GM18502 (cell line): ENCODE measurements at regions not wholly inside any gene's neighbourhood (a gene's known extent, or its start where the extent isn't known, plus 50 kb on each side); places are given as distances from the start of the nearest gene placed in this dataset.
"Not testable (repeated sequence)": the region's sequence is repeated elsewhere in the genome, so short reads cannot be mapped to it uniquely, and the experiment has no call there.

ENCODE experiments used
- ATAC-seq: cut with Tn5 transposase; IDR thresholded peaks from one replicate; pipeline ENCODE4 v1.9.1; 2021; ENCODE audit warnings: mild to moderate bottlenecking; ENCODE audit not compliant: unreplicated experiment, poor library complexity

DNA sequence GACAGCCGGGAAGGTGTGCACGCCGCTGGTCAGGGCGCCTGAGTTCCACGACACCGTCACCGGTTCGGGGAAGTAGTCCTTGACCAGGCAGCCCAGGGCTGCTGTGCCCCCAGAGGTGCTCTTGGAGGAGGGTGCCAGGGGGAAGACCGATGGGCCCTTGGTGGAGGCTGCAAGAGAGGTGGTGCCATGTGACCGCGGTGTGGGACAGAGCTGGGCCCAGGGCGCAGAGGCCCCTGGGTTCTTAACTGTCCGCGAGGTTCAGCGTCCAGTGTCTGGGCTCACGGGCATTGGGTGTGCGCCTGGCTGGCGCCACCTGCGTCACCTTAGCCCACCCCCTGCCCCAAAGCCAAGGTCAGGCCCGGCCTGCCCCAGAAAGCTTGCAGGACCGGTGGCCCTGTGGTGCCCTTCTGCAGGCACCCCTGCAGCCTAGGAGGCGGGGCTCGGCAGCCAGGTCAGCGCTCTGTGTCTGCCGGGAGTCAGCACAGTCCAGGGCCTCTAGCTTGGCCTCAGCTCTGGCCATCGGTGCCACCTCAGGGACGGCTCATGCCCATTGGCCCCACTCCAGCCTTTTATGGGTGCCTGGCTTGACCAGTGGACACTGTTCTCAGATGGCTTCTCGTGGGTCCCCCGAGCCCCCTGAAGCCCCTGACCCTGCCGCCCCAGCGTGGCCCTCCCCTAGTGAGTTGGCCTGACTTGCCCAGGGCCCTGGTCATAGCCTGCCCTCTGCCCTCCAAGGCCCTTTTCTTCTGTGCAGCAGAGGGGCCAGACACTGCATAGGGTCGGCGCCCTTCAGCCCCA, 216.7 kb downstream of the TMEM121 start:
- ATAC-seq, result not testable (repeated sequence)

DNA sequence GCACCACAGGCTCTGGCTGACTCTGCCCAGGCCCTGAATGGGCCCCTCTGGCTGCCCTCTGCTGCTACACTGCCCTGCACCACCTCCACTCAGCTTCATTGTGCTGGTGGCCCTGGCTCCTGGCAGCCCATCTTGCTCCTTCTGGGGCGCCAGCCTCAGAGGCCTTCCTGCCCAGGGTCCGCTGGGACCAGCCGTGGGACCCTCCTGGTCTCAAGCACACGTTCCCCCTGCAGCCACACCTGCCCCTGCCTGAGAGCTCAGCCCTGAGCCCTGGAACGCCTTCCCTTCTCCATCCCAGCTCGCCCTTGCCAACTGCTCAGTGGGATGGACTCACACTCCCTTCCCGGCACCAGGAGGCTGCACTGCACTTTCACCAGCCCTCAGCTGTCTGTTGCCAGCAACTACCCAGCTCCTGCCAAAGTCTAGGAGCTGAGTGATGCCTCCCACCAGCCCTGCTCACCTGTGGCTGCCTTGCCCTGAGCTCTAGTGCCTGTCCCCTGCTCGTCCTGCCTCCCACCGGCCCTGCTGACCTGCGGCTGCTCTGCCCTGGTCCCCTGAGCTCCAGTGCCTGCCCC, 217.9 kb downstream of the TMEM121 start:
- ATAC-seq, result not testable (repeated sequence)

DNA sequence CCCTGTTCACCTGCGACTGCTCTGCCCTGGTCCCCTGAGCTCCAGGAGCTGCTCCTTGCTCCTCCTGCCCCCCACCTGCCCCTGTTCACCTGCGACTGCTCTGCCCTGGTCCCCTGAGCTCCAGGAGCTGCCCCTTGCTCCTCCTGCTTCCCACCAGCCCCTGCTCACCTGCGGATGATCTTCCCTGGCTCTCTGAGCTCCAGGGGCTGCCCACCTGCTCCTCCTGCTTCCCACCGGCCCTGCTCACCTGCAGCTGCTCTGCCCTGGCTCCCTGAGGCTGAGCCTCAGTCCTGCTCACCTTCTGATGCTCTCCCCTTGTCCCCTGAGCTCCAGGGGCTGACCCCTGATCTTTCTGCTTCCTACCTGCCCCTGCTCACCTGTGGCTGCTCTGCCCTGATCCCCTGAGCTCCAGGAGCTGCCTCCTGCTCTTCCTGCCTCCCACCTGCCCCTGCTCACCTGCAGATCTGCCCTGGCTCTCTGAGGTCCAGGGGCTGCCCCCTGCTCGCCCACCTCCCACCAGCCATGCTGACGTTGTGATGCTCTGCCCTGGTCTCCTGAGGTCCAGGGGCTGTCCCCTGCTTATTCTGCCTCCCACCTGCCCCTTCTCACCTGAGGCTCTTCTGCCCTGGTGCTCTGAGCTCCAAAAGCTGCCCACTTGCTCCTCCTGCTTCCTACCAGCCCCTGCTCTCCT, 219.2 kb downstream of the TMEM121 start:
- ATAC-seq, result no peak

- no peak for ATAC-seq
Measured at GRCh38 chr14:105746124-105746514, 219.7 kb downstream of the TMEM121 start.

GRCh38 chr14:105746800-105747502, 220.6 kb downstream of the TMEM121 start:
- ATAC-seq, result not testable (repeated sequence)

DNA sequence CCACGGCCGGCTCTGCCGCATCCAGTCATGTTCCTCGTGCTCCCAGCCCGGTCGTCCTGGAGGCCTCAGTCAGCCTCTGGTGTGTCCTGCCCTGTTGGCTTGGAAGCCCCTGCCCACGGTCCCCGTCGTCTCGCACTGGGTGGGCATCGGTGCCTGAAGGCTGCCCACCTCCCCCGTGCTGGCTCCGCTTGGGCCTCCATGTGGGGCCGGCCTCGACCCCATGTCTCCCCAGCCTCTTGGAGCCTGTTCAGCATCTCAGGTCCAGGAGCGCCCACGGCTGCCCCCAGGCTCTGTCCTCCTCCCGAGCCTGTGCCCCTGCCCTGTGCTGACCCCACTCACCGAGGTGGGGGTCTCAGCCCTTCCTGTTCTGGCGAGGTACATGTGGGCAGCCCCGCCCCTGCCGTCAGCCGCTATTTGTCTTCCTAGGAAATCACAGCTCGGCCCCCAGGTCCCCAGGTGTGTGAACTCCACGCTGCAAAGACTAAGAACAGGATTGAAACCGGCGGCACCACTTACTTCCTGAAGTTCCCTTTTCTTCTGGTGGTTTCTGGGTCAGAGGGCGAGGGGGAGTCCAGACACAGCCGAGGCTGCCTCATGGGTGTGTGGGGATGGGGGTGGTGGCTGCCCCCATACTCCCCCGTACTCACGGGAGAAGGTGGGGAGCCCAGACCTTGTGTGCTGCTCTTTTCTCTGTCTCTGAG, 221.3 kb downstream of the TMEM121 start:
- not testable (repeated sequence) for ATAC-seq

- no peak for ATAC-seq
Measured at GRCh38 chr14:105748204-105748578, 221.8 kb downstream of the TMEM121 start.

DNA sequence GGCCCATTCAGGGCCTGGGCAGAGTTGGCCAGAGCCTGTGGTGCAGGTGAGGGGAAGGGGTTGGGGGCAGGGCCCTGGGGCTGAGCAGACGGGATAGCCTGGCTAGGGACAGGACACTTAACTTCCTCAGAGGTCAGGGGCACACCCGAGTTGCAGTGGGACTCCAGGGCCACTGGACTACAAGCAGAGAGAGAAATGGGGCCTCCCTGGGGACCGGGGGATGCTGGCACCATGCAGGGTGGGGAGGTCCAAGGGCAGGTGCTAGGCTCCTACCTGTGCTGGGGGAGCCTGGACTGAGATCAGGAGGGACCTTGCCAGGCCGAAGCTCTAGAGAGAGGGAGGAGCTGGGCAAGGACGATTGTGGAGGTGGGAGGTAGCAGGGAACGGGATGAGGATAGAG, 222.3 kb downstream of the TMEM121 start:
- ATAC-seq, result not testable (repeated sequence)

DNA sequence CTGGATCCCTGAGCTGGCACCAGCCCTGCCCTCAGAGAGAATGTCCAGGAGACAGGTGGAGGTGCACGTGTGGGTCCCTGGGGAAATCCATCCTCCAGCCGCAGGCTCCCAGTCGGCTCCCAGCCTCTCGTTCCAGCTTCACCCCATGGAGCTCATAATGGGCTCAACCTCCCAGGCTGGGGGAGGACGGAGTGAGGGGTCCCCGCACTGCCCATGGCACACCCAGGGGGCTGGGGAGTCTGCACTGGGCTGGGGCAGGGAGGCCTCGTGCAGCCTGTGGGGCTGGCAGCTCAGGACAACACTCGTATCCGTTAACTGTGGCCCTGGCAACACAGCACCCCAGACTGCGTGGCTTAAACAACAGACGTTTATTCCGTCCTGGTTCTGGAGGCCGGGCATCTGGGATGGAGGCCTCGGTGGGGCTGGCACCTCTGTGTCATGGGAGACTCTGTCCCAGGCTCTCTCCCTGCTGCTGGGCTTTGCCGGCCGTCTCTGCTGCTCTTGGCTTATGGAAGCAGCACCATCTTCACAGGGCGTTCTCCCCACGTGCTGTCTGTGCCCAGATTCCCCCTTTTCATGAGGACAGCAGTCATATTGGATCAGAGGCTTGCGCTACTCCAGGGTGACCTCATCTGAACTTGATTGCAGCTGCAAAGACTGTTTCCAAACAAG, 223.6 kb downstream of the TMEM121 start:
- ATAC-seq, result not testable (repeated sequence)

DNA sequence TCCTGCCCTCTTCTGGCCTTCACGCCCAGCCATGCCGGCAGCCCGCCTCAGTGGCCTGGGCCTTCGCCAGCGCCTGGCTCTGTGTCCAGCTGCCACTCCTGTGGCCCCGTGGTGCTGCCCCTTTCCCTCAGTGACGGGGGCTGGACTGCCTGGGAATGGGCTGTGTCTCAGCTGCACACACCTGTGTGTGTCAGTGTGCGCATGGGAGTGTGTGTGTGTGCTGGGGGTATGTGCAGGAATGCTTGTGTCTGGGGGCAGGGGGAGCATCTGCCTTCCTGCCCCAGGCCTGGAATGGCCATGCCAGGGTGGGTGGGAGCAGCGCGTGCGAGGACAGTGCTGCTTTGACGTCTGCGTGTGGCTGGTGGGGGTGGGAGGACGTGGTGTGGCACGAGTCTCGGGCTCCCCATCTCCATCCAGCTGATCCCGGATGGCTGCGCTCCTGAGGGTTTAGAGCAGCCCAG, 224.9 kb downstream of the TMEM121 start:
- not testable (repeated sequence) for ATAC-seq

DNA sequence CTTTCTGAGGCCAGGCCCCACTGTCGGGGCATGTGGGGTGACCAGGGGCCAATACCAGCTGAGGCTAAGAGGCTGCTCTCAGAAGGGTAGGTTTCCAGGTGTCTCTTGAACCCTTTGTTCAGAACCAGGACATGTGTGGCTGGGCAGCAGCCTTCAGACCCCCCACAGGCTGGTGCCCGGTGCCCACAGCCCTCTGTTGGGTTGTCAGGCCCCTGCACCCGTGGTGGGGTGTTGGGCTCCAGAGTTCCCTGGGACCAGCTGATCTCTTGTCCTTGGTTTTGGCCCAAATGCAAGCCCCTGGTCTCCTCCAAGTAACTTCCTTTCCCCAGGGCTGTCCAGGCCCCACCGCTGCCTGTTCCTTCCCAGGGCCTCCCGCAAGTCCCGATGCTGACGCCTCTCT, 226.0 kb downstream of the TMEM121 start:
- ATAC-seq, result not testable (repeated sequence)

- no peak for ATAC-seq
Measured at GRCh38 chr14:105760691-105761344, 234.4 kb downstream of the TMEM121 start.

GRCh38 chr14:105761345-105761740, 235.0 kb downstream of the TMEM121 start:
- ATAC-seq, result not testable (repeated sequence)

GRCh38 chr14:105761842-105762241, 235.5 kb downstream of the TMEM121 start:
- ATAC-seq, result no peak

DNA sequence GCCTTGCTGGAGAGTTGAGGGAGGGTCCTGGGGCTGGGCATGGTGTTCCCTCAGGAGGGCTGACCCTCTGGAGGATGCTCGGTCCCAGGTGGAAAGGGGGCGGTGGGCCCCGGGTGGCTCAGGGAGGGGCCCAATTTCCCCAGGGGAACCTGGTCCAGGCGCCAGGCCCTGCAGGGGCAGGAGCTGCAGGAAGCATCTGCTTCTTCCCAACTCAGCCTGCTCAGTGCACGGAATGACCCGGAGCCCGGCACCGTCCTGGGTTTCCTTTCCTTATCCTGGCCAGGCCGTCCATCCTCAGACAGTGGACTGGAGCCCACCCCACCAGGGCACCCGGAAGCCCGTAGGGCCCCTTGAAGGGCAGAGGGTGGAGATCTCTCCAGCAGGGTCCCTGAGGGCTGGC, 235.9 kb downstream of the TMEM121 start:
- not testable (repeated sequence) for ATAC-seq

- ATAC-seq, result not testable (repeated sequence)
Measured at GRCh38 chr14:105764254-105764901, 238.0 kb downstream of the TMEM121 start.

- not testable (repeated sequence) for ATAC-seq
Measured at GRCh38 chr14:105765072-105765825, 238.9 kb downstream of the TMEM121 start.
